Transverse colon (tissue), 4 donors: ENCODE measurements at regions not wholly inside any gene's neighbourhood (a gene's known extent, or its start where the extent isn't known, plus 50 kb on each side); places are given as distances from the start of the nearest gene placed in this dataset.

ENCODE experiments used
- DNase-seq: peaks from one replicate; pipeline ENCODE4 v3.0.0-alpha.2; 2019
- H3K27ac ChIP-seq, 4 donors: fragments of 200-600 bp; sonication (generic); 2 replicates each; pipeline ENCODE4 v1.5.1; 2016 to 2018; ENCODE audit warnings: inconsistent platforms in 4 of 4
- H3K27me3 ChIP-seq: fragments of 200-600 bp; sonication (generic); 2 replicates; pipeline ENCODE4 v1.5.1; 2017; ENCODE audit warnings: inconsistent platforms
- H3K36me3 ChIP-seq, 4 donors: fragments of 200-600 bp; sonication (generic); 2 replicates each; pipeline ENCODE4 v1.5.1; 2017 to 2019; ENCODE audit warnings: inconsistent platforms in 4 of 4
- H3K4me1 ChIP-seq, 4 donors: fragments of 200-600 bp; sonication (generic); 2 replicates each; pipeline ENCODE4 v1.5.1; 2017 to 2020; ENCODE audit warnings: inconsistent platforms in 4 of 4
- H3K4me3 ChIP-seq, 4 donors: fragments of 200-600 bp; sonication (generic); 1 replicate in 1 of 4; 2 replicates in 3 of 4; pipeline versions ENCODE4 v1.5.1 to v1.6.1; 2017 to 2019; ENCODE audit warnings: inconsistent platforms in 4 of 4
- H3K9me3 ChIP-seq, 2 donors: fragments of 200-600 bp; sonication (generic); 2 replicates each; pipeline ENCODE4 v1.5.1; 2017 to 2019; ENCODE audit warnings: inconsistent platforms in 2 of 2
- CTCF ChIP-seq, 5 experiments: fragments of 200-600 bp in 3 of 5; fragments of 450-650 bp in 2 of 5; sonication (generic) in 3 of 5; IDR thresholded peaks; 1 replicate in 2 of 5; 2 replicates in 3 of 5; pipeline ENCODE4 v1.5.1; 2016 to 2017; ENCODE audit warnings: antibody characterized with exemption in 5 of 5, inconsistent platforms in 3 of 5, mild to moderate bottlenecking in 2 of 5, moderate library complexity in 1 of 5
- EP300 ChIP-seq: sonication (generic); formaldehyde crosslinking; IDR thresholded peaks from one replicate; pipeline ENCODE4 v1.6.1; 2017; ENCODE audit warnings: antibody characterized with exemption, low read depth
- POLR2A ChIP-seq: fragments of 450-650 bp; IDR thresholded peaks from one replicate; pipeline ENCODE4 v1.6.1; 2016; ENCODE audit warnings: antibody characterized with exemption, mild to moderate bottlenecking, moderate library complexity
- POLR2AphosphoS5 ChIP-seq, 3 donors: sonication (generic); formaldehyde crosslinking; IDR thresholded peaks; one replicate each; pipeline ENCODE4 v1.6.1; 2016; ENCODE audit warnings: antibody characterized with exemption in 3 of 3
- WGBS, 2 donors: methylation state at CpG; one replicate each; pipeline ENCODE4 v1.1.5; 2018; ENCODE audit warnings: low coverage in 1 of 2; 5-methylcytosine and 5-hydroxymethylcytosine counted together
- in situ Hi-C, 4 donors: fragments of 200-750 bp; cut with MboI; loops; one replicate each; pipeline versions ENCODE4 v1.15.0 to v1.15.1; 2017; ENCODE audit warnings: low sequenced_read_pairs in 3 of 4, low pct_ligation_motif_present in 1 of 4, low pct_unique_long_range_greater_than_20kb in 1 of 4
- intact Hi-C: fragments of 100-400 bp; cut with DNase I; formaldehyde crosslinking; loops from one replicate; pipeline ENCODE4 v1.15.1; 2023; ENCODE audit warnings: low total_unique reads

GRCh38 chr1:29629814-29630516 is 393.6 kb downstream of the PTPRU start:
- H3K36me3 ChIP-seq = no peaks in the 10 kb centered on the region
- DNase-seq = no peak
- H3K4me3 ChIP-seq = no peak overlapping the region
- intact Hi-C loops = no loop called here
- in situ Hi-C loops = no loop called here
- H3K4me1 ChIP-seq = no peaks in the 10 kb centered on the region
- H3K27me3 ChIP-seq = peaks cover 5% of the 10 kb centered on the region
- no peaks in the 10 kb centered on the region for H3K9me3 ChIP-seq
- TF ChIP-seq EP300 (no peak), CTCF (IDR thresholded peaks at IDR 0.05) (no peak), POLR2AphosphoS5 (IDR thresholded peaks at IDR 0.05) (no peak), POLR2A (no peak)
- no peak overlapping the region for H3K27ac ChIP-seq
- WGBS, 2 donors = 79% methylated on average over 7 of the region's 8 CpGs; no CpG with 5 or more reads in 1 of the 2 donors

GRCh38 chr1:29629401-29629800 is 393.1 kb downstream of the PTPRU start:
- no peak for TF ChIP-seq POLR2A
- TF ChIP-seq POLR2AphosphoS5 (IDR thresholded peaks at IDR 0.05) = no peak
- no peak for TF ChIP-seq CTCF (IDR thresholded peaks at IDR 0.05)
- no peak for TF ChIP-seq EP300
- intact Hi-C loops = no loop called here
- in situ Hi-C loops = no loop called here
- Histone ChIP-seq H3K9me3 (no peaks in the 10 kb centered on the region), H3K4me1 (no peaks in the 10 kb centered on the region), H3K36me3 (no peaks in the 10 kb centered on the region), H3K27ac (no peak overlapping the region), H3K27me3 (no peaks in the 10 kb centered on the region), H3K4me3 (no peak overlapping the region)
- WGBS, 2 donors = 81% methylated on average over 4 of the region's 4 CpGs; no CpG with 5 or more reads in 1 of the 2 donors
- DNase-seq = no peak

GRCh38 chr1:29628190-29628589 is 391.9 kb downstream of the PTPRU start:
- Histone ChIP-seq H3K27ac (no peak overlapping the region), H3K4me1 (no peaks in the 10 kb centered on the region), H3K27me3 (no peaks in the 10 kb centered on the region), H3K9me3 (no peaks in the 10 kb centered on the region), H3K4me3 (no peak overlapping the region), H3K36me3 (no peaks in the 10 kb centered on the region)
- intact Hi-C loops (no loop called here), in situ Hi-C loops (no loop called here)
- 78% methylated on average over 2 of the region's 2 CpGs; no CpG with 5 or more reads in 1 of the 2 donors for WGBS, 2 donors
- no peak for TF ChIP-seq POLR2AphosphoS5 (IDR thresholded peaks at IDR 0.05)
- no peak for TF ChIP-seq POLR2A
- TF ChIP-seq CTCF (IDR thresholded peaks at IDR 0.05) = no peak
- TF ChIP-seq EP300 = no peak
- DNase-seq = no peak

GRCh38 chr1:29626726-29627125 is 390.4 kb downstream of the PTPRU start:
- peaks cover 4% of the 10 kb centered on the region for H3K27me3 ChIP-seq
- intact Hi-C loops (no loop called here), in situ Hi-C loops (no loop called here)
- no peaks in the 10 kb centered on the region for H3K9me3 ChIP-seq
- TF ChIP-seq EP300 (no peak), POLR2AphosphoS5 (IDR thresholded peaks at IDR 0.05) (no peak), POLR2A (no peak), CTCF (IDR thresholded peaks at IDR 0.05) (no peak)
- no peak overlapping the region for H3K27ac ChIP-seq
- WGBS, 2 donors = 80 to 84% methylated on average over 4 to 5 of the region's 5 CpGs
- H3K4me3 ChIP-seq = no peak overlapping the region
- no peaks in the 10 kb centered on the region for H3K4me1 ChIP-seq
- DNase-seq = no peak
- H3K36me3 ChIP-seq = no peaks in the 10 kb centered on the region
